Neural cell (in vitro differentiated cells): ENCODE measurements at regions not wholly inside any gene's neighbourhood (a gene's known extent, or its start where the extent isn't known, plus 50 kb on each side); places are given as distances from the start of the nearest gene placed in this dataset.

ENCODE experiments used
- CTCF ChIP-seq: fragments of 450-650 bp; IDR thresholded peaks from 2 replicates; pipeline ENCODE4 v1.5.1; 2014; ENCODE audit warnings: antibody characterized with exemption, mild to moderate bottlenecking, moderate library complexity; ENCODE audit not compliant: poor library complexity, severe bottlenecking
- EP300 ChIP-seq: fragments of 450-650 bp; conservative IDR thresholded peaks from 2 replicates; pipeline ENCODE4 v1.6.1; 2014; ENCODE audit warnings: antibody characterized with exemption, mild to moderate bottlenecking, moderate library complexity; ENCODE audit not compliant: poor library complexity, severe bottlenecking
- EZH2 ChIP-seq: fragments of 200-600, 300-800 bp; shearing (Covaris generic), sonication (generic); IDR thresholded peaks from 2 replicates; pipeline ENCODE4 v1.6.1; 2014; ENCODE audit warnings: antibody characterized with exemption, low read length, borderline replicate concordance, mild to moderate bottlenecking; ENCODE audit not compliant: insufficient read depth, poor library complexity, severe bottlenecking
- POLR2AphosphoS5 ChIP-seq: IDR thresholded peaks from 2 replicates; pipeline ENCODE4 v1.6.1; 2012
- REST ChIP-seq: IDR thresholded peaks from 2 replicates; pipeline ENCODE4 v1.6.1; 2012; ENCODE audit warnings: borderline replicate concordance

- TF ChIP-seq CTCF (no peak), EP300 (no peak), POLR2AphosphoS5 (no peak), EZH2 (no peak), REST (no peak)
Measured at GRCh38 chr22:27526901-27527300, 274.7 kb downstream of the MN1 start.
